ENCODE measurements at regions not wholly inside any gene's neighbourhood (a gene's known extent, or its start where the extent isn't known, plus 50 kb on each side); places are given as distances from the start of the nearest gene placed in this dataset.
A peak's percentile ranks its signal among the peaks of the same experiment; 100 is the strongest.
"Not testable (repeated sequence)": the region's sequence is repeated elsewhere in the genome, so short reads cannot be mapped to it uniquely, and the experiment has no call there.

GRCh38 chr6:102808944-102809505 lies 1415.5 kb downstream of the GRIK2 start:
- not testable (repeated sequence) for DNase-seq

- no peak for DNase-seq
Observed at GRCh38 chr6:102799051-102799450, 1405.5 kb downstream of the GRIK2 start.

DNA sequence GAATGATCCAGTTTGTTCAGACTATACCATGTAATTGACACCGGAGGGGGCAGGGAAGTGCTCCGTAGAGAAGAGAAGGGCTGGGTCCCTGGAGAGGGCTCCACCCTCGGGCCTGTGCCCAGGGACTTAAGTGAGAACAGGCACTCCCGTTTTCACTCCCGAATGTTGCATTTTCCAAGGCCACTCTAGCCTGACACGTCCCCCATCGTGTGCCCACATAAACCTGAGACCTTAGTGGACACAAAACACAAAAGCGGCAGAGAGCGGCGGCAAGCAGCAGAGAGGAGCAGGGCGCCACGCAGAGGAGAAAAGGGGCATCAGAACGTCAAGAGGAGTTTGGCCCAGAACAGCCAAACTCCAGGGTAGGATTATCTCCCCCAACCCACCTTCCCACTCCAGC lies 1405.1 kb downstream of the GRIK2 start:
- DNase-seq, result no peak

- no peak for DNase-seq
Observed at GRCh38 chr6:102793752-102794151, 1400.2 kb downstream of the GRIK2 start.

- DNase-seq, result no peak
Observed at GRCh38 chr6:102774326-102774725, 1380.8 kb downstream of the GRIK2 start.

DNA sequence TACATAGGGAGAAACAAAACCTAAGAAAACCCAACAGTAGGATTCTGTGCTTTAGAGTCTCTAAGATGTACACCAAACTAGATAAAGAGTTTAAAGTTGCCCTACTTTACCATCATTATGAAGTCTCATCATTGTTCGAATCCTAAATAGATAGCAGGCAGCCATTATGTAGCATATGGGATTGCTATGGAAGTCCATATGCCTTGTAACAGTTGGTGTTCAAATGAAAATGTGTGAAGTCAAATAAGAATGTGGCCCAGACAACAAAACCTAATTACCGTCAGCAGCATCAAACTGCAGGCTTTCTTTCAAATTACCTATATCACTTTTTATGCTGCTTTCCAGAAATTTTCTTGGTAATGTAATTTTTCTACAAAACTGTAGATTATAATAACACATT lies 1380.1 kb downstream of the GRIK2 start:
- DNase-seq, result no peak

GRCh38 chr6:102766963-102767362 lies 1373.5 kb downstream of the GRIK2 start:
- DNase-seq, result no peak

- no peak for DNase-seq
Observed at GRCh38 chr6:102764317-102764716, 1370.8 kb downstream of the GRIK2 start.

DNA sequence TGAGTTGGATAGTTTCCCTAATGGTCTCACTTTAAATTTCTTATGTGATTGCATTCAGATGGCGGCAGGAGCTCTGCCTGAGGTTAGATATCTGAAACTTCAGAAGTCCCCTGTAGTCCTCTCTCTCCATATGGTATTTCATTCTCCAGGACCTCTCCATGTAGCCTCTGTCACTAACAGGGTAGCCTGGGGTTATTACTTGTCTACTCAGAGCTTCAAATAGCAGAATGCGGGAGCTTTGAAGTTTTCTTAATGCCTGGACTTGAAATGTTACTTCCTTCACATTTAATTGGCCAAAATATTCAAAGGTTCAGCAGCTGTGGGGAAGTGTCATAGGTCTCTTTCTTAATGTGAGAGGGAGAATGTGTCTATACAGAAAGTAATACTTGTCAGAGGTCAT lies 1370.4 kb downstream of the GRIK2 start:
- no peak for DNase-seq

DNA sequence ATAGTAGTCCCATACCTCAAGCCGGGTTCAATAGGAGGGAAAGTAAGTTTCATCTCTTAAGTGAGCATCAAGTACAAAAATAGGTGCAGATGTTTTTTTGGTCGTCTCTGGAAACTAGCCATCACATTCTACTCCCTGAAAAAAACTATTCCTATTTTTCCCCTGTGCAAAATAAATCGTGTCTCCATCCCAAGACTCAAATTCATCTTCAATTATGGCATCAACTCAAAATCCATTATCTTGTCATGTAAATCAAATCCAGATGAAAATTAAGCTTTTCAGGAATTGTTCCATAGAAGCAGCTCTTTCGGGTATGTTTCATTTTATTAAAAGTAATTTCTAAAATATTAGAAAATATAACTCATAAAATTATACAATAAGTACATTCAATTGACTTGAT lies 1368.4 kb downstream of the GRIK2 start:
- no peak for DNase-seq

DNA sequence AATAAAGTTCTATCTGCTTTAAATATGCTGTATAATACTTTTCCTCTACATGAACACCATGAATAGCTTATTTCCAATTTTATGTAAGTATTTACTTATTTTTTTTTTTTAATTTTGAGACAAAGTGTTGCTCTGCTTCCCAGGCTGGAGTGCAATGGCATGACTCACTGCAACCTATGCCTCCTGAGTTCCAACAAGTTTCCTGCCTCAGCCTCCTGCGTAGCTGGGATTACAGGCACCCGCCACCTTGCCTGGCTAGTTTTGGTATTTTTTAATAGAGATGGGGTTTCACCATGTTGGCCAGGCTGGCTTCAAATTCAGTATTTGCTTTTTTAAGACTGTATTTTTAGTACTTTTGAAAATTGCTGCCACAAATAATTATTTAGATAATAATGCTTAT lies 1365.9 kb downstream of the GRIK2 start:
- no peak for DNase-seq

- not testable (repeated sequence) for DNase-seq
Observed at GRCh38 chr6:102758536-102758935, 1365.0 kb downstream of the GRIK2 start.

DNA sequence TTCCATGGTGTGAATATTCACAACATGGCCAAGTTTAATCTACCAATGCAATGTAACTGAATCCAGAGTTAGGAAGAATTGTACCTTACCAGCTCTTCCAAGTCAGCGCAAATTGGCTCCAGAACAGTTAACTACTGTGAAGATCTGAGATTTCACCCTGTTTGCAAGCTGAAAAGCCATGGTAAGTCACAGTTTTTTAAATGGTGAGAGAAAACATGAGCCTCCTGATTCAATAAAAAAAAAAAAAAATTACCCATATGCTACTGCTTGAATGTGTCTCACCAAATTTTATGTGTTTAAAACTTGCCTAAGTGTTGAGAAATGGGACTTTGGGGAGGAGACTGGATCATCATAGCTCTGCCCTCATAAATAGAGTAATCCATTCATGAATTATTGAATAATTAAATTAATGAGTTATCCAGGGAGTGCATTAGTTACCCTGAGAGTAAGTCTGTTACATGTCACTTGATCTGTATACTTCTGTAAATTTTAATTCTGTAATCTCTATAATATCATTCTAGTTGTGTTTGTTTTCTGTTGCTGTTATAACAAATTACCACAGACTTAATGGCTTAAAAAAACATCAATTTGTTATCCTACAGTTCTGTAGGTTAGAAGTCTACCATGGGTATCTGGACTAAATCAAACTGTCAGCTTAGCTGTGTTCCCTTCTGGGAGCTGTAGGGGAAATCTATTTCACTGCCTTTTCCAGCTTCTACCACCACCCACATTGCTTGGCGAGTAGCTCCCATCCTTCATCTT lies 1355.9 kb downstream of the GRIK2 start:
- DNase-seq, result no peak

DNA sequence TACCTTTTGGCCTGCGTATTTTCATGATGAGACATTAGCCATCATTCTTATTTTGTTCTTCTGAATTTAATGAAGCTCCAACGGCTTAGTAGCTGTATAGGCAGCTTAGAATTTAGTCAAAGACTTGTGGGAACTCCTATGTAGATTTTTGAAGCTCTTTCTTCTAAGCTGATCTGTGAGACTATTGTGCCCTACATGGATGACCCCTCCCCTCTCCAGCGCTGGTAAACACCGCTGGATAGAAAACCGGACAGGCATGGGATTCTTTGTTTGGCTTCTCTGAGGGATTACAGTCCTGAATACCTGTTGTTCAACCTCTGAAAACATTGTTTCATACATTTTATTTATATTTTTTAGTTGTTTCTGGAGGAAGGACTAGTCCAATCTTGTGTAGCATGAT lies 1353.4 kb downstream of the GRIK2 start:
- DNase-seq, result no peak

DNA sequence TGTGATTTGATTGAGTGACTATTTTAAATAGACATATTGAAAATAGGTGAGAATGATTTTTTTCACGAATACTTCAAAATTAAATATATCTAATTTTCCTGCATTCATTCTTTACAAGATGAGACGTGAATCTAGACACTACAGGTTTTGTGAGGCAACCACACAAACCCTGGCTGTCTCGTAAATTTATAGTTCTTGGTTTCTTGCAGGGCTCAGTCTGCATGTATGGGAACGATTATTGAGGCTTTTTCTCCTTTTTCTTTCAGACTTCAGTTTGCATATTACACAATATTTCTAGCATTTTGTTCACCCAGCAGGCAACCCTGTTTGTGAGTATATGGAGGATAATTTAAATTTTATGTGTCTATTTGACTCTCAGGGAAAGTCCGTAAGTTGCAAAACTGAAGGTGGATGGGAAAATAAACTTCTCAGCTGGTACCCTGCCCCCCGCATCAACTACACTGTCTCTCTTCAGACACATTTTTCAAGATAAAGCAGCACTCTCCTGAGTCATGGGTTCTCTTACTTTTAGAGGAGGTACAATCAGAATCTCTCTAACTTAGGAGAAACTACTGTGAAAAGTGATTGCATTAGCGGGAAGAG lies 1349.3 kb downstream of the GRIK2 start:
- DNase-seq, result no peak

DNA sequence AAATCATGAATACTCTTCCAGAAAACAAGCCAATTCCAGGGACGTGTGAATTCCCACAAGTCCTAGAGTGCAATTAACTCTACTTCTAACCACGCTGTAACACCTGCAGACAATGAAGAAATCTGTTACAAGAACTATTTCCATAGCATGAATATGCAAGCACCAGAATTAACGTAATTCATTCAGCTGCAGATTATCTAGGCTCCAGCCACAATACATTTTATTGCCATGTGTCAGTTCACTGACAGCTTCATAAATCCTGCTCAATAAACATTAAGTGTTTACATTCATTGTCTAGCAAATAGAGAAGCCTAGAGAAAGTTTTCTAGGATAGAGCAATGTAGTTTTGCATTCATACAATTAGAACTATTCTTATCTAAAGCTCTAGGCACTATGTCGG lies 1348.5 kb downstream of the GRIK2 start:
- DNase-seq, result peak; percentile 33 to 42

DNA sequence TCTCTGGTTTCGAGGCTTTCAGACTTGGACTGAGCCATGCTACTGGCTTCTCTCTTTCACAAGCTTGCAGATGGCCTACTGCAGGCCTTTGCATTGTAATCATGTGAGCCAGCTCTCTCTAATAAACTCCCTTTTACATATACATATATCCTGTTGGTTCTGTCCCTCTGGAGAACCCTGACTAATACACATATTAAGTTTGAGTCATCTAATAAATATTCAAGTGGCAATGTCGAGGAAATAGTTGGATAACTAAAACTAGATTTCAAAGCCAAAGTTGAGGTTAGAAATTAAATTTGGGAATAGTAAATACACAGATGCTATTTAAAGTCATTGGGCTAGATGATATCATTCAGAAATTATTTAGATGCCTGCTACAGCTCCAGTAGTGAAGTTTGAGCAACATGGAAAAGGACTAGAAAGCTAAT lies 1343.4 kb downstream of the GRIK2 start:
- DNase-seq, result no peak

GRCh38 chr6:102732898-102733297 lies 1339.4 kb downstream of the GRIK2 start:
- DNase-seq, result no peak

GRCh38 chr6:102722086-102722485 lies 1328.6 kb downstream of the GRIK2 start:
- not testable (repeated sequence) for DNase-seq

GRCh38 chr6:102717737-102718456 lies 1324.4 kb downstream of the GRIK2 start:
- DNase-seq, result no peak

GRCh38 chr6:102717252-102717651 lies 1323.7 kb downstream of the GRIK2 start:
- DNase-seq, result no peak

GRCh38 chr6:102701019-102701418 lies 1307.5 kb downstream of the GRIK2 start:
- DNase-seq, result no peak

DNA sequence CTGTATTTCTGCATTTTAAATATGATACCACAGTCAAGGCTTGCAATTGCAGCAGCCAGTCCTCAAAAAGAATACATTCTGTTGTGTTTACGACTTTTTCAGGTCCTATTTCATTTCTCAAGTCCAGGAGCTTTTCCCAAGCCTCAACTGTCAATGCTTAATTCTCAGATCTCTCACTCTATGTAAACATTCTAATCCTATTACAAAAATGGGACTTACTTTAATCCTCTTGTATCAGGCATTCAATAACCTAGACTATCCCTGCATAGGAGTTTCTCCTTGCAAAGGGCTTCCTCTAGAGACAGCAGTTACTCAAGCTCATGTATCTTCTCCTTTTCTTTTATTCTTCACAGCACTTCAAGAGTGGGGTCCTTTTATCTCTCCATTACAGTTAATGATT lies 1293.0 kb downstream of the GRIK2 start:
- DNase-seq, result no peak

DNA sequence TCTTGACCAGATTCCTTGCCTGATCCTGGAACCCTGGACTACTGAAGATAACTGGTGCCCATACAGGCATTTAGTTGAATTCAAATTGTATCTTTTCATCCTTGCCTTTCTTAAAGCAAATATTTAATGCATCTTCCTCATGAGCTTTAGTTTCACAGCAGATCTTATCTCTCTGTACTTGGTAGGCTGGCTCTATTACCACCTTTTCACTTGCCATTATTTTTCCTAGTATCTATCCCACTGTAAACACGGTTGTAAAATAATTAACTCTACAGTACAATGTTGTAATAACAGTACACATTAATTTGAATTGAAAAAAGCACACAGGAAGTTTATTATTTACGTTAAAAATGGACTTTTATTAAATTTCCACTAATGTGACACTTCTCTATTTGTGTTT lies 1286.9 kb downstream of the GRIK2 start:
- DNase-seq, result no peak

All from SHP77 (cell line).